ENCODE measurements at regions not wholly inside any gene's neighbourhood (a gene's known extent, or its start where the extent isn't known, plus 50 kb on each side); places are given as distances from the start of the nearest gene placed in this dataset.

DNA sequence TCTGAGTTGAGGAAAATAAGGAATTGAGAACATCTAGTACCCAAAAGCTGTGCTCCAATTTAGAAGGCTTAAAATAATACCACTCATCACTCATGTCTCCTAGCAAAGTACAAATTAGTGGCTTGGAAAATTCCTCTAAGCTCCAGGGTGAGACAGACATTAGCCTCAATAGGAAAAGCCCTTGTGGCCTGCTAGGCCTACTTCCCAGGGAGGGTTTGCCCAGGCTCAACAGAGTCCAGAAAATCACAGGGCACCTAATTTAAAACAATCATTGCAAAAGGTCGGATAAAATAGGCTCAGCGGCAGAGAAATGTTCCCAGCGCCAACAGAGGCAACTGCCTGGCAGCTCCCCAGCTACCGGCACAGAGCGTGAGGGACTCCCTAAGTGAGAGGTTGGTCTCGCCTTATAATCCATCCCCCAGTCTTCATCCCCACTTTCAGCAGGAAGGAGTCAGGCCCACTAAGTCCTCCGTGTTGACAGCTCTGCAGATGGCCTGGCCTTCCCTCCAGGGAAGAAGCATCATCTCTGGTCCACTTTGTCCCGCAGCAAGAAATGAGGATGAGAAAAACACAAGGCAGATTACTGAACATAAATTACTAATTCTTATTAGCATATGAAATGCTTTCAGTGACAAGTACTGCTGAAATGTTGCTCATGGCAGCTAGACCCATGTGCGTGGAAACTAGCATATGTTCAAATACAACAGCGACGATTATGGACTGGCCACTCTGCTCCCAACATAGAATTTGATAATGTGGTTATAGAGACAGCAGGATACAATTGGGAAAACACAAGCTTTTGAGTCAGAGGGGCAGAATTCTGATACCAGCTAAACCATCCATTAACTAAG, 1177.7 kb upstream of the AUTS2 start:
- DNase-seq = no peak

GRCh38 chr7:68421712-68422111, 1176.6 kb upstream of the AUTS2 start:
- DNase-seq = no peak

DNA sequence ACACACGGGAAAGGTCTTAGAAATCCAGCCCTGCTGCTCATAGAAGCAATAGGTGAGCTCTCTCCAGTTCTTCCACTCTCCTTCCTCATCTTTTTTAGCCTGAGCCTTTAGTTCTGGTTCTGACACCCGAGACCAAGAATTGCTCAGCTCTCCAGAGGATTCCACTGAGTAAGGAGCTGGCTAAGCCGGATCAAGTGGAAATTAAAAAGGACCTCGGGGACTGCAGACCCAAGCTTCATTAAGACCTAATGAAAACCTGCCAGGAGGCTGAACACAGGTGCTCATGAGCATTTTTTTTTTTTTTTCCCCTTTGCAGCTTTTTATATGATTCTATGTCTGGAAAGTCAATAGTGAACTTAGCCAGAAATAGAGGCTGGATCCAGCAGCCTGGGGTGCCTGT, 1176.0 kb upstream of the AUTS2 start:
- DNase-seq = no peak

- no peak for DNase-seq
These were observed 1174.9 kb upstream of the AUTS2 start for GRCh38 chr7:68423356-68423755.

- DNase-seq = no peak
These were observed 1173.5 kb upstream of the AUTS2 start for GRCh38 chr7:68424658-68425297.

DNA sequence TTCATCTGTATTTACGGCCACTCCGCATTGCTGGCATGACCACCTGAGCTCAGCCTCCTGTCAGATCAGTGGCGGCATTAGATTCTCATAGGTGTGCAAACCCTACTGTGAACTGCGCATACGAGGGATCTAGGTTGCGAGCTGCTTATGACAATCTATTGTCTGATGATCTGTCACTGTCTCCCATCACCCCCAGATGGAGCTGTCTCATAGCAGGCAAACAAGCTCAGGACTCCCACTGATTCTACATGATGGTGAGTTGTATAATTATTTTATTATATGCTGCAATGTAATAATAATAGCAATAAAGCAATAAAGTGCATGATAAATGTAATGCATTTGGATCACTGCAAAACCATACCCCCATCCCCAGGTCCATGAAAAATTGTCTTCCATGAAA, 1172.9 kb upstream of the AUTS2 start:
- DNase-seq = no peak

DNA sequence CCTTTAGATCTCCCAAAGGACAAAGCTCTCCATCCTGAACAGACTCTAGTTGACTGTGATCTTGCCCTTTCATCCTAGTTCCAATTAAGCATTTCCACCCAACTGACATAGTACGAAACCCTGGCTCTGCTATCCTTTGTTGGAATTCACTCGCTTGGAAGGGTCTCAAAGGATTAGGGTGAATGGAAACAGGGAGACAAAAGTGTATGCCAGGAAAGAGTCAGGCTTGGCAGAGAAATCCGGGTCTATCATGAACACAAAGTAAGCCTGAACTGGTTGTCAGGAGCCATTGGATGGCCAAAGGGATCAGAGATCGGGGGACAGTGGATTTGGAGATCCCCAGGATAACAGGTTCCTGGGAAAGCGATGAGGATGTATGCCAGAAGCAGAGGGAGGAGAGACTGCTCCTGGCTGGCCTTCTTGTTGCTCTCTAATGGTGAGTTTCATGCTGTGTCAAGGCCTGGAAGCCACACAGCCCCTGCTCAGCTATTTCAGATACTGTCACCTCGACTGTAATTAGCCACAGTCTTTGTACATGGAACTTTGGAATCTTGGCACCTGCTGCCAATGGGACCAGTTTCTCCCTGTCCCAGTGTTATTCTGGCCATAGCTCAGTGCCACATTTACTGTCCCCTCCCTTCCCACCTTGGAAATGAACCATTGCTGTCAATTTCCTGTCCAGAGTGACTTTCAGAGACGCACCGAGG, 1168.7 kb upstream of the AUTS2 start:
- DNase-seq = no peak

GRCh38 chr7:68432585-68432984, 1165.7 kb upstream of the AUTS2 start:
- no peak for DNase-seq

DNA sequence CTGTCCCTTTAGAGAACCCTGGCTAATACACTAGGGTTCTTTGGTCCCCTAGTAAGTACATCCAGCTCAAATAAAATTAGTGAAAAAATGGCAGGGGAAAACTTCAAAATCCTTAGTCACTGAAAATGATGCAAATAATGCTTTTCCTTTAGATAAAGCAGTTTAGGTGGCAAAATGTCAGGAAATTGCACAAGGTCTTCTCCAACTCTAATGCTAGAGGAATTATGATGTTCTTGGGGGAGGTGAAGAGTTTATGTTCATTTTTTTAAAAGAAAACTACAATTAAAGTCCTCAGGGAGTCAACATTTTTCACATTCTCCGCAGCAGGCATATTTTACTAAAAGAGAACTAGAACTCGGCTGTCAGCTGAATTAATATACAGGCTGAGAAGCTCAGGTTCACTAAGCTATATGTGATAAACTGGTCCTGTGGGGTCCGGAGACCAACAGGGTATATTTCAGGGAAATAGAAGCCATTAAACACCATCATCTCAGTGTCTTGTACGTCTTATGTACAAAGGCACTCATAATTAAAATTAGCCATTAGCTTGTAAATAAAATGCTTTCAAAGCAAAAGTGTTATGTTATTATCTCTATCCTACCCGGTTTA, 1164.7 kb upstream of the AUTS2 start:
- no peak for DNase-seq

DNA sequence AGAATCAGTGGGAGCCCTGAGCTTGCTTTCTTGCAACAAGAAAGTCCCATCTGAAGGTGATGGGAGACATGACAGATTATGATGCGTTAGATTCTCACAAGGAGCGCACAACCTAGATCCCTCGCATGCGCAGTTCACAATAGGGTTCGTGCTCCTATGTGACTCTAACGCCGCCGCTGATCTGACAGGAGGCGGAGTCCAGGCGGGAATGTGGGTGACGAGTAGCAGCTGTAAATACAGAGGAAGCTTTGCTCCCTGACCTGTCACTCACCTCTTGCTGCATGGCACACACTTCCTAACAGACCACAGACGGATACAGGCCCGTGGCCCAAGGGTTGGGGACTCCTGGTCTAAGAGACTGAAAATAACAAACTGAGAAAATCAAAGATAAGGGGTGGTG, 1163.4 kb upstream of the AUTS2 start:
- DNase-seq = no peak

DNA sequence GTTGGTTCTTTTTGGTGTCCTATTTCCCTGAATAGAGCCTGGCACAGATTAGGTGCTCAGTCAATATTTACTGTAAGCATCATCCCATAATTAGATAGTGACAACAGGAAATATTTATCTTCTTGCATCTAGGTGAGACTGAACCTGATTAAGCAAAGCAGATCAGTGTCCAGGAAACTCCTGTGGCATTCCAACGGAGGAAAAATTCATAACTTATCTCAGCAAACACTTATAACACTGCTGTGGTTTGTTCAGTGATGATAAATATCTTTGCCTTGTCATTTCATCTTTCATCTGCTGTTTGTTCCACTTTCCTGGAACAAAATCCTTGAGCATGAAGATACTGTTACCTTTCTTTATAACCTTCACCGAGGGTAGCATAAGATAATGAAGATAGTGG, 1160.3 kb upstream of the AUTS2 start:
- DNase-seq = no peak

- DNase-seq = no peak
These were observed 1159.5 kb upstream of the AUTS2 start for GRCh38 chr7:68438811-68439210.

- no peak for DNase-seq
These were observed 1158.4 kb upstream of the AUTS2 start for GRCh38 chr7:68439897-68440296.

- no peak for DNase-seq
These were observed 1157.4 kb upstream of the AUTS2 start for GRCh38 chr7:68440866-68441265.

DNA sequence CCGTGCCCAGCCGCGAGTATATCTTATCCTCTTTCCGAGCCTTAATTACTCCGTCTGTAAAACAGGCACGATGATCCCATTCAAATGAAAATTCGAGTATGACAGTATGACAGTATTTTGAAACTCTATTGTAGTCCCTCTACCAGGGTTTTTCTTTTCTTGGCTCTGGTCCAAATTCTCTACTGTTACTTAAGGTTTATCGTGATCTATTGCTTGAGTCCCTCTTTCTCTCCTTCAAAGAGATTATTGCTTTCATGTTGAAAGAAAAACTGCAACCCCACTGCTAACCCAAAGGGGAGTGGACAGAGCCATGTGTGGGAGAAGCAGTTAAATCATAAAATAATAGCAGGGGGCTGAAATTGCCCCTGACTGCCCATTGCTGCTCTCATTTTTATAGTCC, 1156.6 kb upstream of the AUTS2 start:
- DNase-seq = no peak

- no peak for DNase-seq
These were observed 1155.2 kb upstream of the AUTS2 start for GRCh38 chr7:68442931-68443631.

GRCh38 chr7:68444042-68444441, 1154.2 kb upstream of the AUTS2 start:
- DNase-seq = no peak

- DNase-seq = no peak
These were observed 1153.3 kb upstream of the AUTS2 start for GRCh38 chr7:68444956-68445355.

DNA sequence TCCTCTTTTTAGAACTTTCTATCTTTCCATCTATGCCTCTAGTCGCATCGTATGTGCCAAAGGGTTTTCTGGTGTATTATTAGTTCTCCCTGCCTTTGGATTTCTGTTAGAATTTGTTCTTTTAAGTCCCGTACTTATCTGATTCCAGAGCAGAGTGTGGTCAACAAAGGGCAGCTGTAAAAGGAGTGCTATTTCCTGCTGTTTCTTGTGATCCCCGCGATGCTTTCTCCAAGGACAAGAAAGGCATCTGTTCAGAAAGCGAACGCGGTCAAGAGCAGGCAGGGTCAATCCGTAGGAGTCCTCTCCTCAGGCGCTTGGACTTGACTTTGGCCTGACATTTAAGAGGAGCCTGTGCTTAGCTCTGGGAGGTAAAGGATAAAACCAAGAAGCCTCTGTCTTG, 1152.1 kb upstream of the AUTS2 start:
- DNase-seq = no peak

DNA sequence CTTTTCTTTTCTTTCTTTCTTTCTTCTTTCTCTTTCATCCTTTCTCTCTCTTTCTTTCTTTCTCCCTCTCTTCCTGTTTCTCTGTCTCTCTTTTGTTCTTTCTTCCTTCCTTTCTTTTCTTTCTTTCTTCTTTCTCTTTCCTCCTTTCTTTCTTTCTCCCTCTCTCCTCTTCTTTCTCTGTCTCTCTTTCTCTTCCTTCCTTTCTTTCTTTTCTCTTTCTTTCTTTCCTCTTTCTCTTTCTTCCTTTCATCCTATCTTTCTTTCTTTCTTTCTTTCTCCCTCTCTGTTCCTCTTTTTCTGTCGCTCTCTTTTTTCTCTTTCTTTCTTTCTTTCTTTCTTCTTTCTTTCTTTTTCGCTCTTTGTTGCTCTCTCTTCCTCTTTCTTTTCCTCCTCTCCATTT, 1149.2 kb upstream of the AUTS2 start:
- no peak for DNase-seq

DNA sequence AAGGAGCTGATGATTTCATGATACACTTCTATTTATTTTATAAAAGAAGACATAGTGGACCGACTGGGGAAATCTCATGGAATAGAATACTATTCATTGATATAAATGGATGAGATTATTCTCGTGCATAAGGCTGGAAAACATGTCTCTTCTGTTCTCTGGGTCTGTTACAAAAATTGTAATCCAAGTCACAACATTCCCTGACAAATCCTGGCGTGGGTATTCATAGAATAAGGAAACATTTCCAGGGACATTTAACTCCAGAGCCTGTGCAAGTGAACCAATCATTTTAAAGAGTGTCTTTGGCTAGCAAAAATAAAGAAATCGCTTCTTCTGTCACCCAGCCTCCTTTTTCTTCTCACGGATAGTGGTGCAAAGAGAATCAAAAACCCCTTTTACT, 1148.5 kb upstream of the AUTS2 start:
- DNase-seq = no peak

GRCh38 chr7:68454931-68455330, 1143.3 kb upstream of the AUTS2 start:
- no peak for DNase-seq

GRCh38 chr7:68456469-68456868, 1141.8 kb upstream of the AUTS2 start:
- no peak for DNase-seq

All from activated T-cell treated with anti-CD3 and anti-CD28 coated beads for 4 hours (primary cell).